Keratinocyte (primary cell): ENCODE measurements at regions not wholly inside any gene's neighbourhood (a gene's known extent, or its start where the extent isn't known, plus 50 kb on each side); places are given as distances from the start of the nearest gene placed in this dataset.
"Not testable (repeated sequence)": the region's sequence is repeated elsewhere in the genome, so short reads cannot be mapped to it uniquely, and the experiment has no call there.

Experiments
- DNase-seq: peaks from one replicate; pipeline ENCODE4 v3.0.0-alpha.2; 2011; ENCODE audit warnings: low read depth, missing footprints, low spot score
- FAIRE-seq: peaks from 2 replicates; lab custom pipeline; 2011; peaks lifted over from hg19 to GRCh38; lab: Jason Lieb, UNC
- H2AFZ ChIP-seq: 2 replicates; pipeline ENCODE4 v1.6.0; 2012; ENCODE audit warnings: low read length, control low read depth, inconsistent platforms; ENCODE audit not compliant: control insufficient read depth
- H3K27ac ChIP-seq: 2 replicates; pipeline ENCODE4 v1.5.1; 2011; ENCODE audit warnings: low read length; ENCODE audit not compliant: control insufficient read depth, insufficient read depth
- H3K27me3 ChIP-seq: 3 replicates; pipeline ENCODE4 v1.6.0; 2011; ENCODE audit warnings: low read length; ENCODE audit not compliant: control insufficient read depth, insufficient read depth; ENCODE audit errors: extremely low read depth
- H3K36me3 ChIP-seq, 2 experiments: 2 replicates in 1 of 2; 3 replicates in 1 of 2; pipeline ENCODE4 v1.5.1; 2011; ENCODE audit warnings: low read length in 2 of 2, mild to moderate bottlenecking in 1 of 2; ENCODE audit not compliant: control insufficient read depth in 2 of 2, insufficient read depth in 2 of 2; ENCODE audit errors: extremely low read depth in 1 of 2
- H3K4me1 ChIP-seq: 3 replicates; pipeline ENCODE4 v1.5.1; 2011; ENCODE audit warnings: low read length; ENCODE audit not compliant: control insufficient read depth, insufficient read depth; ENCODE audit errors: extremely low read depth
- H3K4me2 ChIP-seq: 3 replicates; pipeline ENCODE4 v1.6.0; 2011; ENCODE audit warnings: low read depth, low read length; ENCODE audit not compliant: control insufficient read depth, insufficient read depth; ENCODE audit errors: extremely low read depth
- H3K4me3 ChIP-seq, 3 experiments: fragments of 200-600 bp in 1 of 3; sonication (generic) in 1 of 3; 2 replicates in 2 of 3; 3 replicates in 1 of 3; pipeline ENCODE4 v1.5.1; 2011 to 2016; ENCODE audit warnings: low read length in 3 of 3, mild to moderate bottlenecking in 3 of 3, control low read depth in 2 of 3, inconsistent platforms in 1 of 3, low read depth in 1 of 3, mixed read lengths in 1 of 3, mixed run types in 1 of 3, moderate library complexity in 1 of 3; ENCODE audit not compliant: control insufficient read depth in 2 of 3, insufficient read depth in 2 of 3; ENCODE audit errors: extremely low read depth in 1 of 3
- H3K79me2 ChIP-seq: 2 replicates; pipeline ENCODE4 v1.6.0; 2012; ENCODE audit warnings: low read length; ENCODE audit not compliant: control insufficient read depth, insufficient read depth
- H3K9ac ChIP-seq: 3 replicates; pipeline ENCODE4 v1.6.0; 2011; ENCODE audit warnings: low read length; ENCODE audit not compliant: control insufficient read depth, insufficient read depth; ENCODE audit errors: extremely low read depth
- H3K9me1 ChIP-seq: 3 replicates; pipeline ENCODE4 v1.6.0; 2011; ENCODE audit warnings: low read length; ENCODE audit not compliant: control insufficient read depth, insufficient read depth; ENCODE audit errors: extremely low read depth
- H3K9me3 ChIP-seq: 2 replicates; pipeline ENCODE4 v1.5.1; 2012; ENCODE audit warnings: low read depth, low read length; ENCODE audit not compliant: control insufficient read depth
- H4K20me1 ChIP-seq: 3 replicates; pipeline ENCODE4 v1.6.0; 2011; ENCODE audit warnings: low read length; ENCODE audit not compliant: control insufficient read depth, insufficient read depth; ENCODE audit errors: extremely low read depth
- EZH2 ChIP-seq: IDR thresholded peaks from one replicate; pipeline ENCODE4 v1.6.1; 2012; ENCODE audit warnings: inconsistent platforms, mild to moderate bottlenecking, low read length, moderate library complexity
- dilution Hi-C: fragments of 300-500 bp; cut with MboI; formaldehyde crosslinking; loops from one replicate; pipeline ENCODE4 v1.7.0; 2020; ENCODE audit warnings: low sequenced_read_pairs; ENCODE audit not compliant: extremely low pct_ligation_motif_present
- TF ChIP-seq, protein P1 (sequence below), 3 experiments: IDR thresholded peaks in 1 of 3; conservative IDR thresholded peaks in 1 of 3; optimal IDR thresholded peaks in 1 of 3; 2 replicates in 2 of 3; 3 replicates in 1 of 3; pipeline versions ENCODE3 to v1.5.1; 2011; ENCODE audit warnings: low read length in 3 of 3, mild to moderate bottlenecking in 3 of 3, moderate library complexity in 2 of 3, control low read depth in 1 of 3, inconsistent platforms in 1 of 3; ENCODE audit not compliant: insufficient read depth in 2 of 3; ENCODE audit errors: extremely low read depth in 1 of 3

GRCh38 chr5:125088522-125089105, 342.2 kb upstream of the ZNF608 start:
- Histone ChIP-seq H3K27me3 (no peaks in the 10 kb centered on the region), H3K79me2 (no peaks in the 10 kb centered on the region), H3K36me3 (no peaks in the 10 kb centered on the region), H3K9me3 (peaks cover 4% of the 10 kb centered on the region), H3K4me3 (no peak overlapping the region), H3K4me2 (no peak overlapping the region), H3K4me1 (peaks cover 15% of the 10 kb centered on the region), H3K9ac (no peak overlapping the region), H2AFZ (no peak overlapping the region), H4K20me1 (no peaks in the 10 kb centered on the region), H3K27ac (no peak overlapping the region), H3K9me1 (no peaks in the 10 kb centered on the region)
- dilution Hi-C loops = no loop called here
- DNase-seq (no peak), FAIRE-seq (no peak)
- TF ChIP-seq EZH2 = no peak
- TF ChIP-seq, protein P1, sequence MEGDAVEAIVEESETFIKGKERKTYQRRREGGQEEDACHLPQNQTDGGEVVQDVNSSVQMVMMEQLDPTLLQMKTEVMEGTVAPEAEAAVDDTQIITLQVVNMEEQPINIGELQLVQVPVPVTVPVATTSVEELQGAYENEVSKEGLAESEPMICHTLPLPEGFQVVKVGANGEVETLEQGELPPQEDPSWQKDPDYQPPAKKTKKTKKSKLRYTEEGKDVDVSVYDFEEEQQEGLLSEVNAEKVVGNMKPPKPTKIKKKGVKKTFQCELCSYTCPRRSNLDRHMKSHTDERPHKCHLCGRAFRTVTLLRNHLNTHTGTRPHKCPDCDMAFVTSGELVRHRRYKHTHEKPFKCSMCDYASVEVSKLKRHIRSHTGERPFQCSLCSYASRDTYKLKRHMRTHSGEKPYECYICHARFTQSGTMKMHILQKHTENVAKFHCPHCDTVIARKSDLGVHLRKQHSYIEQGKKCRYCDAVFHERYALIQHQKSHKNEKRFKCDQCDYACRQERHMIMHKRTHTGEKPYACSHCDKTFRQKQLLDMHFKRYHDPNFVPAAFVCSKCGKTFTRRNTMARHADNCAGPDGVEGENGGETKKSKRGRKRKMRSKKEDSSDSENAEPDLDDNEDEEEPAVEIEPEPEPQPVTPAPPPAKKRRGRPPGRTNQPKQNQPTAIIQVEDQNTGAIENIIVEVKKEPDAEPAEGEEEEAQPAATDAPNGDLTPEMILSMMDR (optimal IDR thresholded peaks at IDR 0.05 in 1 of 3, IDR thresholded peaks at IDR 0.05 in 1 of 3, conservative IDR thresholded peaks at IDR 0.05 in 1 of 3; ENCODE audit: extremely low read depth in 1 of 3, insufficient read depth in 2 of 3, low read length in 3 of 3) = no peak

DNA sequence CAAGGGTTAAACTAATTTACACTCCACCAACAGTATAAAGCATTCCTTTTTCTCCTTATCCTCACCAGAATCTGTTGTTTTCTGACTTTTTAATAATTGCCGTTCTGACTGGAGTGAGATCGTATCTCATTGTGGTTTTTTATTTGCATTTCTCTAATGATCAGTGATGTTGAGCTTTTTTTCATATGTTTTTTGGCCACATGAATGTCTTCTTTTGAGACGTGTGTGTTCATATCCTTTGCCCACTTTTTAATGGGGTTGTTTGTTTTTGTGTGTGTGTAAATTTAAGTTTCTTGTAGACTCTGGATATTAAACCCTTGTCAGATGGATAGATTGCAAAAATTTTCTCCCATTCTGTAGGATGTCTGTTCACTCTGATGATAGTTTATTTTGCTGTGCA, 345.7 kb upstream of the ZNF608 start:
- H4K20me1 ChIP-seq, H3K79me2 ChIP-seq, H3K9me3 ChIP-seq, H3K36me3 ChIP-seq, H3K9me1 ChIP-seq, FAIRE-seq, H3K4me2 ChIP-seq, H3K4me3 ChIP-seq, H2AFZ ChIP-seq, H3K27ac ChIP-seq, H3K9ac ChIP-seq, DNase-seq, H3K27me3 ChIP-seq, dilution Hi-C loops: not testable (repeated sequence)
- H3K4me1 ChIP-seq = peaks cover 12% of the 10 kb centered on the region

DNA sequence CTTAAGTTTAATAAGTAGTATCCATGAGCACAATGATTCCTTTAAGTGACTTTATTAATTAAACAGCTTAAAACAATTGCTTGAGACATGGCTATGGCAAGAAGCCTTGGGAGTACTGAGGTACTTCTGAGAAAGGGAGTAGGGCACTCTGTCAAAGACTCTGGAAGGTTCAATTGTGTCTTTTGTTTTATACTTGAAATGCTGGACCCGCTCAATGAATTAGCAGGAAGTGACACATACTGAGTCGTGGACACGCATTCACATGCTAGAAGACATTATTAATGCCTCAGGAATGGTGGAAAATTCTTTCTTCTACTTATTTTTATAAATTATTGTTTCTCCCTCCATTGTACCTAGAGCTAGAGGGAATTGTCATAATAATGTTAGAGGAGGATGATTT, 347.3 kb upstream of the ZNF608 start:
- Histone ChIP-seq H3K36me3 (no peaks in the 10 kb centered on the region), H2AFZ (peak overlapping the region; percentile 10), H3K4me3 (no peak overlapping the region), H3K4me1 (peaks cover 22% of the 10 kb centered on the region), H3K27me3 (no peaks in the 10 kb centered on the region), H3K9me1 (no peaks in the 10 kb centered on the region), H4K20me1 (no peaks in the 10 kb centered on the region), H3K9ac (no peak overlapping the region), H3K4me2 (peak overlapping the region; percentile 29), H3K79me2 (no peaks in the 10 kb centered on the region), H3K27ac (peak overlapping the region; percentile 50), H3K9me3 (peaks cover 4% of the 10 kb centered on the region)
- DNase-seq (peak; percentile 71), FAIRE-seq (peak; percentile 89)
- dilution Hi-C loops = no loop called here
- TF ChIP-seq, protein P1 (optimal IDR thresholded peaks at IDR 0.05 in 1 of 3, IDR thresholded peaks at IDR 0.05 in 1 of 3, conservative IDR thresholded peaks at IDR 0.05 in 1 of 3; ENCODE audit: extremely low read depth in 1 of 3, insufficient read depth in 2 of 3, low read length in 3 of 3) = no peak
- TF ChIP-seq EZH2 = no peak
